HAP-1 (cell line): ENCODE measurements at regions not wholly inside any gene's neighbourhood (a gene's known extent, or its start where the extent isn't known, plus 50 kb on each side); places are given as distances from the start of the nearest gene placed in this dataset.

Experiments used
- DNase-seq, 2 experiments: peaks; one replicate each; pipeline ENCODE4 v3.0.0-alpha.2; 2016 to 2020; ENCODE audit warnings: low spot score in 2 of 2
- H3K27me3 ChIP-seq: fragments of 250-450 bp; sonication (Bioruptor Pico); 2 replicates; pipeline ENCODE4 v1.5.1; 2020; ENCODE audit warnings: low read depth, mild to moderate bottlenecking, moderate library complexity
- H3K36me3 ChIP-seq: fragments of 250-450 bp; sonication (Bioruptor Pico); replicated peaks from 2 replicates; pipeline ENCODE4 v1.5.1; 2020; ENCODE audit warnings: mild to moderate bottlenecking
- H3K4me1 ChIP-seq: fragments of 250-450 bp; sonication (Bioruptor Pico); 2 replicates; pipeline ENCODE4 v1.5.1; 2020; ENCODE audit warnings: mild to moderate bottlenecking
- H3K4me3 ChIP-seq: fragments of 250-450 bp; sonication (Bioruptor Pico); 2 replicates; pipeline ENCODE4 v1.5.1; 2020; ENCODE audit warnings: mild to moderate bottlenecking, moderate library complexity
- H3K9me3 ChIP-seq: fragments of 250-450 bp; sonication (Bioruptor Pico); 2 replicates; pipeline ENCODE4 v1.5.1; 2020; ENCODE audit warnings: mild to moderate bottlenecking, moderate library complexity
- in situ Hi-C: fragments of 300-500 bp; cut with MboI; formaldehyde crosslinking; loops from 3 replicates; pipeline ENCODE4 v1.14.3; 2020; ENCODE audit warnings: low sequenced_read_pairs, inconsistent platforms, mixed read lengths

GRCh38 chr11:115941481-115941993 is 437.3 kb upstream of the CADM1 start:
- in situ Hi-C loops: no loop called here
- H3K36me3 ChIP-seq: no peaks in the 10 kb centered on the region
- no peaks in the 10 kb centered on the region for H3K4me1 ChIP-seq
- H3K9me3 ChIP-seq: no peaks in the 10 kb centered on the region
- H3K27me3 ChIP-seq: peaks cover 9% of the 10 kb centered on the region; the same call in 1 of the 2 replicates
- no peak overlapping the region for H3K4me3 ChIP-seq
- no peak for DNase-seq

GRCh38 chr11:115941044-115941443 is 436.8 kb upstream of the CADM1 start:
- peaks cover 9% of the 10 kb centered on the region; the same call in 1 of the 2 replicates for H3K27me3 ChIP-seq
- H3K36me3 ChIP-seq: no peaks in the 10 kb centered on the region
- no peak overlapping the region for H3K4me3 ChIP-seq
- H3K9me3 ChIP-seq: no peaks in the 10 kb centered on the region
- in situ Hi-C loops: no loop called here
- DNase-seq: no peak
- H3K4me1 ChIP-seq: no peaks in the 10 kb centered on the region

GRCh38 chr11:115939731-115940421 is 435.7 kb upstream of the CADM1 start:
- H3K9me3 ChIP-seq: no peaks in the 10 kb centered on the region
- H3K27me3 ChIP-seq: peaks cover 9% of the 10 kb centered on the region; the same call in 1 of the 2 replicates
- H3K4me1 ChIP-seq: no peaks in the 10 kb centered on the region
- no peak overlapping the region for H3K4me3 ChIP-seq
- no peak for DNase-seq
- no peaks in the 10 kb centered on the region for H3K36me3 ChIP-seq
- in situ Hi-C loops: no loop called here

- H3K4me3 ChIP-seq: no peak overlapping the region
- in situ Hi-C loops: no loop called here
- no peaks in the 10 kb centered on the region for H3K4me1 ChIP-seq
- H3K27me3 ChIP-seq: peaks cover 9% of the 10 kb centered on the region; the same call in 1 of the 2 replicates
- no peaks in the 10 kb centered on the region for H3K9me3 ChIP-seq
- H3K36me3 ChIP-seq: no peaks in the 10 kb centered on the region
- no peak for DNase-seq
Measured at GRCh38 chr11:115939104-115939730, 435.0 kb upstream of the CADM1 start.

- Histone ChIP-seq H3K27me3 (peaks cover under 1% of the 10 kb centered on the region; the same call in 1 of the 2 replicates), H3K9me3 (no peaks in the 10 kb centered on the region), H3K4me3 (no peak overlapping the region), H3K4me1 (no peaks in the 10 kb centered on the region), H3K36me3 (no peaks in the 10 kb centered on the region)
- in situ Hi-C loops: no loop called here
- DNase-seq: no peak
Measured at GRCh38 chr11:115933564-115933963, 429.3 kb upstream of the CADM1 start.

GRCh38 chr11:115931548-115932083 is 427.4 kb upstream of the CADM1 start:
- in situ Hi-C loops: no loop called here
- Histone ChIP-seq H3K9me3 (no peaks in the 10 kb centered on the region), H3K36me3 (no peaks in the 10 kb centered on the region), H3K27me3 (no peaks in the 10 kb centered on the region), H3K4me1 (no peaks in the 10 kb centered on the region), H3K4me3 (no peak overlapping the region)
- no peak for DNase-seq

GRCh38 chr11:115930886-115931547 is 426.8 kb upstream of the CADM1 start:
- in situ Hi-C loops: no loop called here
- Histone ChIP-seq H3K4me1 (no peaks in the 10 kb centered on the region), H3K9me3 (no peaks in the 10 kb centered on the region), H3K27me3 (no peaks in the 10 kb centered on the region), H3K36me3 (no peaks in the 10 kb centered on the region), H3K4me3 (no peak overlapping the region)
- DNase-seq: no peak

GRCh38 chr11:115930291-115930690 is 426.1 kb upstream of the CADM1 start:
- no peak overlapping the region for H3K4me3 ChIP-seq
- no peaks in the 10 kb centered on the region for H3K4me1 ChIP-seq
- no peaks in the 10 kb centered on the region for H3K36me3 ChIP-seq
- no peaks in the 10 kb centered on the region for H3K27me3 ChIP-seq
- DNase-seq: no peak
- H3K9me3 ChIP-seq: no peaks in the 10 kb centered on the region
- in situ Hi-C loops: no loop called here

- H3K9me3 ChIP-seq: no peaks in the 10 kb centered on the region
- no peaks in the 10 kb centered on the region for H3K36me3 ChIP-seq
- H3K4me3 ChIP-seq: no peak overlapping the region
- no peaks in the 10 kb centered on the region for H3K27me3 ChIP-seq
- in situ Hi-C loops: no loop called here
- DNase-seq: no peak
- H3K4me1 ChIP-seq: no peaks in the 10 kb centered on the region
Measured at GRCh38 chr11:115929618-115930129, 425.5 kb upstream of the CADM1 start.

- Histone ChIP-seq H3K4me3 (no peak overlapping the region), H3K4me1 (no peaks in the 10 kb centered on the region), H3K27me3 (no peaks in the 10 kb centered on the region), H3K9me3 (no peaks in the 10 kb centered on the region), H3K36me3 (no peaks in the 10 kb centered on the region)
- in situ Hi-C loops: no loop called here
- no peak for DNase-seq
Measured at GRCh38 chr11:115928811-115929210, 424.6 kb upstream of the CADM1 start.

- H3K27me3 ChIP-seq: no peaks in the 10 kb centered on the region
- DNase-seq: no peak
- in situ Hi-C loops: no loop called here
- no peaks in the 10 kb centered on the region for H3K36me3 ChIP-seq
- no peaks in the 10 kb centered on the region for H3K9me3 ChIP-seq
- H3K4me3 ChIP-seq: no peak overlapping the region
- H3K4me1 ChIP-seq: no peaks in the 10 kb centered on the region
Measured at GRCh38 chr11:115927823-115928329, 423.7 kb upstream of the CADM1 start.

GRCh38 chr11:115926601-115927000 is 422.4 kb upstream of the CADM1 start:
- in situ Hi-C loops: no loop called here
- DNase-seq: no peak
- Histone ChIP-seq H3K27me3 (no peaks in the 10 kb centered on the region), H3K4me3 (no peak overlapping the region), H3K36me3 (no peaks in the 10 kb centered on the region), H3K4me1 (no peaks in the 10 kb centered on the region), H3K9me3 (no peaks in the 10 kb centered on the region)

- Histone ChIP-seq H3K27me3 (no peaks in the 10 kb centered on the region), H3K4me1 (no peaks in the 10 kb centered on the region), H3K4me3 (no peak overlapping the region), H3K9me3 (no peaks in the 10 kb centered on the region), H3K36me3 (no peaks in the 10 kb centered on the region)
- DNase-seq: no peak
- in situ Hi-C loops: no loop called here
Measured at GRCh38 chr11:115926138-115926537, 421.9 kb upstream of the CADM1 start.
